Skin of body (tissue), 1 donor: ENCODE measurements at regions not wholly inside any gene's neighbourhood (a gene's known extent, or its start where the extent isn't known, plus 50 kb on each side); places are given as distances from the start of the nearest gene placed in this dataset.
"Not testable (repeated sequence)": the region's sequence is repeated elsewhere in the genome, so short reads cannot be mapped to it uniquely, and the experiment has no call there.

Experiments
- DNase-seq: peaks from one replicate; lab custom pipeline; 2025; lab: John Stamatoyannopoulos, UW

- DNase-seq, result no peak
Observed at GRCh38 chrX:104391906-104392305, 137.2 kb upstream of the ESX1 start.

- DNase-seq, result no peak
Observed at GRCh38 chrX:104376937-104377336, 122.2 kb upstream of the ESX1 start.

GRCh38 chrX:104372547-104372946 is 117.8 kb upstream of the ESX1 start:
- no peak for DNase-seq

- DNase-seq, result no peak
Observed at GRCh38 chrX:104370089-104370488, 115.4 kb upstream of the ESX1 start.

GRCh38 chrX:104360774-104361173 is 106.0 kb upstream of the ESX1 start:
- DNase-seq, result not testable (repeated sequence)

- DNase-seq, result no peak
Observed at GRCh38 chrX:104359124-104359523, 104.4 kb upstream of the ESX1 start.

GRCh38 chrX:104351173-104351769 is 96.5 kb upstream of the ESX1 start:
- DNase-seq, result no peak

- DNase-seq, result no peak
Observed at GRCh38 chrX:104347860-104348259, 93.1 kb upstream of the ESX1 start.

GRCh38 chrX:104343428-104344129 is 88.8 kb upstream of the ESX1 start:
- DNase-seq, result peak; percentile 6

- no peak for DNase-seq
Observed at GRCh38 chrX:104342065-104342464, 87.3 kb upstream of the ESX1 start.

GRCh38 chrX:104335756-104336155 is 81.0 kb upstream of the ESX1 start:
- DNase-seq, result no peak

GRCh38 chrX:104334971-104335370 is 80.2 kb upstream of the ESX1 start:
- no peak for DNase-seq

- no peak for DNase-seq
Observed at GRCh38 chrX:104330966-104331365, 76.2 kb upstream of the ESX1 start.

GRCh38 chrX:104329731-104330130 is 75.0 kb upstream of the ESX1 start:
- no peak for DNase-seq

- no peak for DNase-seq
Observed at GRCh38 chrX:104325213-104325585, 70.5 kb upstream of the ESX1 start.

GRCh38 chrX:104324461-104325212 is 69.9 kb upstream of the ESX1 start:
- no peak for DNase-seq

- DNase-seq, result no peak
Observed at GRCh38 chrX:104319346-104319745, 64.6 kb upstream of the ESX1 start.

- DNase-seq, result no peak
Observed at GRCh38 chrX:104318330-104319009, 63.7 kb upstream of the ESX1 start.

- no peak for DNase-seq
Observed at GRCh38 chrX:104316739-104317138, 62.0 kb upstream of the ESX1 start.

- DNase-seq, result no peak
Observed at GRCh38 chrX:104315555-104315954, 60.8 kb upstream of the ESX1 start.

- no peak for DNase-seq
Observed at GRCh38 chrX:104310657-104311254, 56.0 kb upstream of the ESX1 start.

- peak; percentile 25 for DNase-seq
Observed at GRCh38 chrX:104310090-104310489, 55.4 kb upstream of the ESX1 start.
